SK-N-SH treated with all-trans-retinoic acid at 6 μM for 48 hours (cell line): ENCODE measurements at regions not wholly inside any gene's neighbourhood (a gene's known extent, or its start where the extent isn't known, plus 50 kb on each side); places are given as distances from the start of the nearest gene placed in this dataset.

Experiments
- ATAC-seq: fragments of 200-7000 bp; cut with Tn5 transposase; 3 replicates; pipeline ENCODE4 v1.9.1; 2020; ENCODE audit warnings: mild to moderate bottlenecking, moderate library complexity
- ARNTL ChIP-seq: fragments of 450-650 bp; formaldehyde crosslinking; IDR thresholded peaks from 2 replicates; pipeline ENCODE4 v1.5.0; 2020; ENCODE audit warnings: low read depth, mild to moderate bottlenecking, moderate library complexity, borderline replicate concordance
- CREB5 ChIP-seq: fragments of 250-450 bp; sonication (Bioruptor Pico); IDR thresholded peaks from 2 replicates; pipeline ENCODE4 v1.5.1; 2020; ENCODE audit warnings: low read depth, mild to moderate bottlenecking, moderate library complexity
- CSDC2 ChIP-seq: fragments of 250-450 bp; sonication (Bioruptor Pico); IDR thresholded peaks from 2 replicates; pipeline ENCODE4 v1.5.0; 2020; ENCODE audit warnings: mild to moderate bottlenecking, moderate library complexity
- CSRNP3 ChIP-seq: fragments of 250-450 bp; sonication (Bioruptor Pico); IDR thresholded peaks from 2 replicates; pipeline ENCODE4 v1.5.1; 2021; ENCODE audit warnings: mild to moderate bottlenecking, moderate library complexity
- ESRRG ChIP-seq: fragments of 250-450 bp; sonication (Bioruptor Pico); IDR thresholded peaks from 2 replicates; pipeline ENCODE4 v1.6.1; 2021; ENCODE audit warnings: mild to moderate bottlenecking
- GLIS3 ChIP-seq: fragments of 250-450 bp; sonication (Bioruptor Pico); IDR thresholded peaks from 2 replicates; pipeline ENCODE4 v1.5.0; 2020; ENCODE audit warnings: mild to moderate bottlenecking, moderate library complexity
- ISL1 ChIP-seq: fragments of 250-450 bp; sonication (Bioruptor Pico); IDR thresholded peaks from 2 replicates; pipeline ENCODE4 v2.1.2; 2022; ENCODE audit warnings: mild to moderate bottlenecking, moderate library complexity
- PATZ1 ChIP-seq: fragments of 250-450 bp; sonication (Bioruptor Pico); IDR thresholded peaks from 2 replicates; pipeline ENCODE4 v1.8.0; 2020; ENCODE audit warnings: mild to moderate bottlenecking, moderate library complexity, borderline replicate concordance
- PPARA ChIP-seq: fragments of 250-450 bp; sonication (Bioruptor Pico); IDR thresholded peaks from 2 replicates; pipeline ENCODE4 v1.5.0; 2020; ENCODE audit warnings: mild to moderate bottlenecking, borderline replicate concordance
- RARB ChIP-seq: fragments of 250-450 bp; sonication (Bioruptor Pico); IDR thresholded peaks from 2 replicates; pipeline ENCODE4 v1.8.0; 2021; ENCODE audit warnings: mild to moderate bottlenecking, moderate library complexity
- SNAI2 ChIP-seq: fragments of 250-450 bp; sonication (Bioruptor Pico); IDR thresholded peaks from 2 replicates; pipeline ENCODE4 v1.5.0; 2020; ENCODE audit warnings: mild to moderate bottlenecking, moderate library complexity
- TCF4 ChIP-seq: fragments of 250-450 bp; sonication (Bioruptor Pico); IDR thresholded peaks from 2 replicates; pipeline ENCODE4 v1.8.0; 2021; ENCODE audit warnings: mild to moderate bottlenecking, moderate library complexity, borderline replicate concordance
- TOX ChIP-seq: fragments of 250-450 bp; sonication (Bioruptor Pico); IDR thresholded peaks from 2 replicates; pipeline ENCODE4 v1.8.0; 2021; ENCODE audit warnings: mild to moderate bottlenecking, moderate library complexity, borderline replicate concordance
- TSHZ2 ChIP-seq: fragments of 250-450 bp; sonication (Bioruptor Pico); IDR thresholded peaks from 2 replicates; pipeline ENCODE4 v1.5.0; 2020; ENCODE audit warnings: mild to moderate bottlenecking, moderate library complexity
- ZC3H10 ChIP-seq: fragments of 250-450 bp; sonication (Bioruptor Pico); IDR thresholded peaks from 2 replicates; pipeline ENCODE4 v1.5.1; 2021; ENCODE audit warnings: mild to moderate bottlenecking, moderate library complexity
- ZFP3 ChIP-seq: fragments of 250-450 bp; sonication (Bioruptor Pico); IDR thresholded peaks from 2 replicates; pipeline ENCODE4 v1.5.0; 2020; ENCODE audit warnings: mild to moderate bottlenecking, moderate library complexity
- ZFP30 ChIP-seq: fragments of 450-650 bp; formaldehyde crosslinking; IDR thresholded peaks from 2 replicates; pipeline ENCODE4 v1.5.0; 2022; ENCODE audit warnings: mild to moderate bottlenecking, moderate library complexity
- ZNF565 ChIP-seq: fragments of 450-650 bp; formaldehyde crosslinking; conservative IDR thresholded peaks from 2 replicates; pipeline ENCODE4 v1.5.0; 2020; ENCODE audit warnings: low read depth, mild to moderate bottlenecking, moderate library complexity
- ZNF70 ChIP-seq: fragments of 450-650 bp; formaldehyde crosslinking; IDR thresholded peaks from 2 replicates; pipeline ENCODE4 v1.5.0; 2020; ENCODE audit warnings: mild to moderate bottlenecking, moderate library complexity
- ZNF8 ChIP-seq: fragments of 450-650 bp; formaldehyde crosslinking; IDR thresholded peaks from 2 replicates; pipeline ENCODE4 v1.5.0; 2020; ENCODE audit warnings: mild to moderate bottlenecking, moderate library complexity

- TF ChIP-seq ESRRG (CRISPR knock-in tag) (no peak), CSRNP3 (no peak), CREB5 (CRISPR knock-in tag) (no peak), TOX (no peak), ZNF8 (CRISPR knock-in tag) (no peak), CSDC2 (CRISPR knock-in tag) (no peak), PPARA (CRISPR knock-in tag) (no peak), GLIS3 (no peak), RARB (CRISPR knock-in tag) (no peak), ZNF70 (CRISPR knock-in tag) (no peak)
- no peak for ATAC-seq
Measured at GRCh38 chr3:95172164-95172943, 1109.5 kb downstream of the NSUN3 start.

GRCh38 chr3:95177096-95177495 is 1114.2 kb downstream of the NSUN3 start:
- no peak for ATAC-seq
- TF ChIP-seq ZNF8 (CRISPR knock-in tag) = no peak
- no peak for TF ChIP-seq TOX
- no peak for TF ChIP-seq CSDC2 (CRISPR knock-in tag)
- TF ChIP-seq ZFP30 (CRISPR knock-in tag) = no peak
- TF ChIP-seq ZNF70 (CRISPR knock-in tag) = no peak
- no peak for TF ChIP-seq CREB5 (CRISPR knock-in tag)
- TF ChIP-seq ZFP3 (CRISPR knock-in tag) = no peak
- no peak for TF ChIP-seq TSHZ2 (CRISPR knock-in tag)
- TF ChIP-seq RARB (CRISPR knock-in tag) = no peak
- TF ChIP-seq, all 23 proteins: peak for 0

GRCh38 chr3:95184038-95184437 is 1121.2 kb downstream of the NSUN3 start:
- TF ChIP-seq ZFP30 (CRISPR knock-in tag) = no peak
- TF ChIP-seq SNAI2 (CRISPR knock-in tag) = no peak
- no peak for TF ChIP-seq CREB5 (CRISPR knock-in tag)
- no peak for TF ChIP-seq ZNF565 (CRISPR knock-in tag)
- no peak for TF ChIP-seq ESRRG (CRISPR knock-in tag)
- no peak for TF ChIP-seq ZFP3 (CRISPR knock-in tag)
- no peak for TF ChIP-seq ISL1
- TF ChIP-seq ZNF70 (CRISPR knock-in tag) = no peak
- no peak for TF ChIP-seq ZNF8 (CRISPR knock-in tag)
- no peak for TF ChIP-seq TCF4 (CRISPR knock-in tag)
- ATAC-seq = no peak

- no peak for ATAC-seq
- TF ChIP-seq ZC3H10 (CRISPR knock-in tag) = no peak
- no peak for TF ChIP-seq CREB5 (CRISPR knock-in tag)
- TF ChIP-seq TCF4 (CRISPR knock-in tag) = no peak
- no peak for TF ChIP-seq PPARA (CRISPR knock-in tag)
- no peak for TF ChIP-seq RARB (CRISPR knock-in tag)
- TF ChIP-seq ZNF70 (CRISPR knock-in tag) = no peak
- no peak for TF ChIP-seq PATZ1 (CRISPR knock-in tag)
- TF ChIP-seq ESRRG (CRISPR knock-in tag) = no peak
- TF ChIP-seq ARNTL (CRISPR knock-in tag) = no peak
- TF ChIP-seq ZNF565 (CRISPR knock-in tag) = no peak
- no peak for TF ChIP-seq TOX
- TF ChIP-seq SNAI2 (CRISPR knock-in tag) = no peak
Measured at GRCh38 chr3:95189348-95189747, 1126.5 kb downstream of the NSUN3 start.
